Right lobe of liver (tissue), 6 donors: ENCODE measurements at regions not wholly inside any gene's neighbourhood (a gene's known extent, or its start where the extent isn't known, plus 50 kb on each side); places are given as distances from the start of the nearest gene placed in this dataset.

Experiments
- ATAC-seq, 4 donors: fragments of 200-7000 bp; cut with Tn5 transposase; one replicate each; pipeline ENCODE4 v1.9.1; 2020; ENCODE audit warnings: mild to moderate bottlenecking in 4 of 4, moderate library complexity in 4 of 4
- DNase-seq, 3 donors: peaks; one replicate each; pipeline ENCODE4 v3.0.0-alpha.2; 2020
- H3K27ac ChIP-seq, 3 donors: fragments of 200-600 bp; one replicate each; pipeline ENCODE4 v1.8.0; 2022
- H3K27me3 ChIP-seq, 2 donors: fragments of 200-600 bp; one replicate each; pipeline ENCODE4 v1.8.0; 2022
- H3K36me3 ChIP-seq, 4 donors: fragments of 200-600 bp; sonication (generic) in 1 of 4; one replicate each; pipeline versions ENCODE4 v1.5.1 to v1.8.0; 2017 to 2022; ENCODE audit warnings: control low read depth in 1 of 4
- H3K4me1 ChIP-seq, 4 donors: fragments of 200-600 bp; sonication (generic) in 1 of 4; one replicate each; pipeline versions ENCODE4 v1.5.1 to v1.8.0; 2017 to 2022; ENCODE audit warnings: control low read depth in 1 of 4
- H3K4me3 ChIP-seq, 3 donors: fragments of 200-600 bp; one replicate each; pipeline ENCODE4 v1.8.0; 2022
- H3K9me3 ChIP-seq, 4 donors: fragments of 200-600 bp; sonication (generic) in 1 of 4; one replicate each; pipeline versions ENCODE4 v1.5.1 to v1.8.0; 2017 to 2022; ENCODE audit warnings: control low read depth in 1 of 4
- POLR2A ChIP-seq: fragments of 450-650 bp; IDR thresholded peaks from one replicate; pipeline ENCODE4 v1.6.1; 2017; ENCODE audit warnings: antibody characterized with exemption, mild to moderate bottlenecking
- WGBS: methylation state at CpG from one replicate; pipeline ENCODE4 v1.1.6; 2018; ENCODE audit warnings: low coverage, low lambda C conversion rate; ENCODE audit not compliant: insufficient coverage; ENCODE audit errors: missing lambda C conversion rate; 5-methylcytosine and 5-hydroxymethylcytosine counted together
- intact Hi-C, 2 donors: fragments of 100-400 bp; cut with DNase I; formaldehyde crosslinking; loops; one replicate each; pipeline versions ENCODE4 v1.11.2 to v1.14.1; 2022
- TF ChIP-seq, protein P1 (sequence below), 4 donors: fragments of 200-600 bp in 3 of 4; fragments of 450-650 bp in 1 of 4; IDR thresholded peaks; one replicate each; pipeline versions ENCODE4 v1.5.1 to v1.8.0; 2016 to 2022; ENCODE audit warnings: antibody characterized with exemption in 4 of 4, mild to moderate bottlenecking in 2 of 4
- donor health status: DM: no; HTN: yes; CAD: no.
- donor health status: DM: no; HTN: no; CAD: no.
- donor health status: DM: no; HTN: no; CAD: no.
- donor health status: DM: no; HTN: yes; CAD: no.
- donor health status: DM: no; HTN: yes; CAD: no.

DNA sequence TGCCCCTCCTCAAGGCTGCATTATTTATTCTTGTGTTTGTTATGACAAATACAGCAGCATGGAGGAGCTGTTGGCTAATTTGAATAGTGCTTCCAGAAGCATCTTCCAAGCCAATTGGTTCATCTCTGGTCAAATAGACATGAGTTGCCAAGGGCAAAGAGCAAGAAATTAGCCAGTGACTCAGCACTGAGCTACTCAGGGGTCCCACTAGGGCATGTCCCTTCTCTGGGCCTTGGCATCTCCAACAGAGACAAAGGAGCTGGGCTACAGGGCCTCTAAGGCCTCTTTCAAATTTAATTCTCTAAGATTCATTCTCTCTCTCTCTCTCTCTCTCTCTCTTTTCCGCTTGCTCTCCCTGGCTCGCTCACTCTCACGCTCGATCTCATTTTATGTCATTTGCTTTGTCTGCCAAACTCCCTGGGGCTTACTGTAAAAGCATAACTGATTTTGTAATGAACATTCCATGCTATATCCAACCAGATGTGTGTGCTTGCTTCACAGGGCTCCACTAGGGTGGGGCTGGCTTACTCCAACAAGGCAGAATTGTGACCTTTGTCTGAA, 86.7 kb upstream of the MAGEA4 start:
- peak in 1 of 4 donors; percentile 45 for ATAC-seq
- Histone ChIP-seq H3K9me3 (no peaks in the 10 kb centered on the region), H3K4me3 (no peak overlapping the region), H3K27ac (no peak overlapping the region), H3K4me1 (no peaks in the 10 kb centered on the region), H3K27me3 (no peaks in the 10 kb centered on the region), H3K36me3 (no peaks in the 10 kb centered on the region)
- TF ChIP-seq, protein P1, sequence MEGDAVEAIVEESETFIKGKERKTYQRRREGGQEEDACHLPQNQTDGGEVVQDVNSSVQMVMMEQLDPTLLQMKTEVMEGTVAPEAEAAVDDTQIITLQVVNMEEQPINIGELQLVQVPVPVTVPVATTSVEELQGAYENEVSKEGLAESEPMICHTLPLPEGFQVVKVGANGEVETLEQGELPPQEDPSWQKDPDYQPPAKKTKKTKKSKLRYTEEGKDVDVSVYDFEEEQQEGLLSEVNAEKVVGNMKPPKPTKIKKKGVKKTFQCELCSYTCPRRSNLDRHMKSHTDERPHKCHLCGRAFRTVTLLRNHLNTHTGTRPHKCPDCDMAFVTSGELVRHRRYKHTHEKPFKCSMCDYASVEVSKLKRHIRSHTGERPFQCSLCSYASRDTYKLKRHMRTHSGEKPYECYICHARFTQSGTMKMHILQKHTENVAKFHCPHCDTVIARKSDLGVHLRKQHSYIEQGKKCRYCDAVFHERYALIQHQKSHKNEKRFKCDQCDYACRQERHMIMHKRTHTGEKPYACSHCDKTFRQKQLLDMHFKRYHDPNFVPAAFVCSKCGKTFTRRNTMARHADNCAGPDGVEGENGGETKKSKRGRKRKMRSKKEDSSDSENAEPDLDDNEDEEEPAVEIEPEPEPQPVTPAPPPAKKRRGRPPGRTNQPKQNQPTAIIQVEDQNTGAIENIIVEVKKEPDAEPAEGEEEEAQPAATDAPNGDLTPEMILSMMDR (IDR thresholded peaks at IDR 0.05), result no peak
- no peak for TF ChIP-seq POLR2A
- no peak for DNase-seq
- 80% methylated on average over 4 of the region's 4 CpGs for WGBS
- intact Hi-C loops, result no loop called here

DNA sequence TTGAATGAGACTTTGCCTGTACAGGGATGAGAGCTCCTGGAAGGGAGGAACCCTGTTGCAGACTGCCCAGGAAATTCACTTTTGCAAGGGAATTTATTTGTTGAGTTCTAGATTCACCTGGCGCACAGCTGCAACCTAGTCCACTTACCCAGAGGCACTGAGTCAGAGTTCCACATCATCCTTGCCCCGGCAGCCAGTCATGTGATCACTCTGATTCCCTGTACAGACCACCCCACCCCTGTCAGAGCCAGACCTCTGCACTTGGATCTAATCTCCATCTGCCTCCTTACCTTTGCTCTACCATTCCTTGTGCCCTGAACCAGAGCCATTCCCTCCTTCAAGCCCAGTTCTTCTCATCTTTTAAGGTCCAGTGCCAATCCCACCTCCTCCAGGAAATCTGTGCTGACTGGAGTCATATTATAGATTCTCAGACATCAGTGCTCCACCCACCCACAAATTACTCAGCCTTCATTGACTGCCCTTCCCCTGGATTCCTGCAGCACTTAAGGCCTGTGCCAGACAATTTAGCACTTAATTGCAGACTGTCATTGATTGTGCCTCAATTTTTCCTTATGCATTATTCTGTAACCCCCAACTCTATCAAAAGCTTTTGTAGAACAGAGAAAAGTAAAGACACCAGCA, 84.1 kb upstream of the MAGEA4 start:
- TF ChIP-seq POLR2A, result no peak
- TF ChIP-seq, protein P1 (IDR thresholded peaks at IDR 0.05), result no peak
- Histone ChIP-seq H3K27me3 (no peaks in the 10 kb centered on the region), H3K4me3 (no peak overlapping the region), H3K9me3 (no peaks in the 10 kb centered on the region), H3K27ac (no peak overlapping the region), H3K36me3 (no peaks in the 10 kb centered on the region), H3K4me1 (no peaks in the 10 kb centered on the region)
- ATAC-seq, result no peak
- no CpG with 5 or more reads among the region's 2 CpGs for WGBS
- intact Hi-C loops, result no loop called here
- DNase-seq, result no peak

DNA sequence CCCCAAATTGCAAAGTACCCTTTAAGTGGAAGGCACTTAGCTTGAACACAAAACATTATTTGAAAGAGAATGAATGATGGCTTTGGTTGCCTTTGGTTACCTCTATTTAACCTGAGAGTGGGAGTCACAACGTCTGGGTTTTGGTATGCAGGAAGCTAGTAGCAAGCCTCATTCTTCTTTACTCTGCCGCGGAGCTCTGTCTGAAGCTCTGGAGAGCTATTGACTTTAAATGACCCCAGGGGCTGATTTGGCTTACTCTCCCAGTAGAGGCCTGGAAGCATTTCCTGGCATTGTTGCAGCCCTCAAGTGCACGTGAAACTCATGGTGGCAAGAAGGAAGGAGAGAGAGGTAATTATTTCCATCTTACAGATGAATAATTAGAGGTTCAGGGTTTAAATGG, 81.8 kb upstream of the MAGEA4 start:
- TF ChIP-seq, protein P1 (IDR thresholded peaks at IDR 0.05), result no peak
- no peak for TF ChIP-seq POLR2A
- no peaks in the 10 kb centered on the region for H3K36me3 ChIP-seq
- H3K4me3 ChIP-seq, result no peak overlapping the region
- H3K27ac ChIP-seq, result no peak overlapping the region
- no peaks in the 10 kb centered on the region for H3K4me1 ChIP-seq
- ATAC-seq (no peak), DNase-seq (no peak)
- H3K27me3 ChIP-seq, result no peaks in the 10 kb centered on the region
- H3K9me3 ChIP-seq, result no peaks in the 10 kb centered on the region
- intact Hi-C loops, result no loop called here
- 16% methylated on average over 4 of the region's 4 CpGs for WGBS

DNA sequence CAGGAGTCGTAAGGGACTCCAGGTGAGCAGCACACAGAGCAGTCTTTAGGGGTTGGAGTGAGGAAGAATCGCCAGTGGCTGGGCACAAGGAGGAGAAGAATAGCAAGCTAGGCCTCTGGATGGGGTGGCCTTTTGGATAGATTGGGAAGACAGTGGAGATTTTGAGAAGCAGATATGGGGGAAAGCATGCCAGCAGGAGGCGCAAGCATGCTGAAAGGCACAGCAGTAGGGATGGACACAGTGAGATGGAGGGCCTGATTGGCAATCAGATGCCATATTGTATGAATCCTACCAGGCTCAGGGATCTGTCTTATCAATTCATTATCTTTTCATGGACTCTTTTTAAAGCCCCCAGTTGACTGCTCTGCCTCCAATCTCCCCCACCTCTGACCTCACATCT, 60.4 kb upstream of the MAGEA4 start:
- Histone ChIP-seq H3K36me3 (no peaks in the 10 kb centered on the region), H3K27ac (no peak overlapping the region), H3K9me3 (no peaks in the 10 kb centered on the region), H3K4me3 (no peak overlapping the region), H3K27me3 (no peaks in the 10 kb centered on the region), H3K4me1 (no peaks in the 10 kb centered on the region)
- WGBS, result 64% methylated on average over 3 of the region's 3 CpGs
- ATAC-seq (no peak), DNase-seq (no peak)
- intact Hi-C loops, result no loop called here
- TF ChIP-seq, protein P1 (IDR thresholded peaks at IDR 0.05), result no peak
- TF ChIP-seq POLR2A, result no peak
